22Rv1 (cell line): ENCODE measurements at regions not wholly inside any gene's neighbourhood (a gene's known extent, or its start where the extent isn't known, plus 50 kb on each side); places are given as distances from the start of the nearest gene placed in this dataset.
"Not testable (repeated sequence)": the region's sequence is repeated elsewhere in the genome, so short reads cannot be mapped to it uniquely, and the experiment has no call there.

Experiments used
- CTCF ChIP-seq: fragments of 450-650 bp; IDR thresholded peaks from 2 replicates; pipeline ENCODE4 v1.5.1; 2017; ENCODE audit warnings: mild to moderate bottlenecking
- ZFX ChIP-seq: fragments of 450-650 bp; IDR thresholded peaks from 2 replicates; pipeline ENCODE4 v1.6.1; 2017; ENCODE audit warnings: antibody characterized with exemption, borderline replicate concordance

DNA sequence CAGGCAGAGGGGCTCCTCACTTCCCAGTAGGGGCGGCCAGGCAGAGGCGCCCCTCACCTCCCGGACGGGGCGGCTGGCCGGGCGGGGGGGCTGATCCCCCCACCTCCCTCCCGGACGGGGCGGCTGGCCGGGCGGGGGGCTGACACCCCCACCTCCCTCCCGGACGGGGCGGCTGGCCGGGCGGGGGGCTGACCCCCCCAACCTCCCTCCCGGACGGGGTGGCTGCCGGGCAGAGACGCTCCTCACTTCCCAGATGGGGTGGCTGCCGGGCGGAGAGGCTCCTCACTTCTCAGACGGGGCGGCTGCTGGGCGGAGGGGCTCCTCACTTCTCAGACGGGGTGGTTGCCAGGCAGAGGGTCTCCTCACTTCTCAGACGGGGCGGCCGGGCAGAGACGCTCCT lies 80.0 kb upstream of the PNPT1 start:
- TF ChIP-seq CTCF, ZFX: not testable (repeated sequence)
